Body of pancreas (tissue), 4 donors: ENCODE measurements at regions not wholly inside any gene's neighbourhood (a gene's known extent, or its start where the extent isn't known, plus 50 kb on each side); places are given as distances from the start of the nearest gene placed in this dataset.

Source experiments
- POLR2A ChIP-seq, 3 donors: fragments of 450-650 bp; IDR thresholded peaks; one replicate each; pipeline ENCODE4 v1.6.1; 2016; ENCODE audit warnings: antibody characterized with exemption in 3 of 3, mild to moderate bottlenecking in 2 of 3
- TF ChIP-seq, protein P1 (sequence below), 7 experiments: fragments of 450-650 bp in 4 of 7; fragments of 200-600 bp in 3 of 7; sonication (generic) in 3 of 7; IDR thresholded peaks; one replicate each; pipeline ENCODE4 v1.5.1; 2016 to 2019; ENCODE audit warnings: antibody characterized with exemption in 7 of 7

DNA sequence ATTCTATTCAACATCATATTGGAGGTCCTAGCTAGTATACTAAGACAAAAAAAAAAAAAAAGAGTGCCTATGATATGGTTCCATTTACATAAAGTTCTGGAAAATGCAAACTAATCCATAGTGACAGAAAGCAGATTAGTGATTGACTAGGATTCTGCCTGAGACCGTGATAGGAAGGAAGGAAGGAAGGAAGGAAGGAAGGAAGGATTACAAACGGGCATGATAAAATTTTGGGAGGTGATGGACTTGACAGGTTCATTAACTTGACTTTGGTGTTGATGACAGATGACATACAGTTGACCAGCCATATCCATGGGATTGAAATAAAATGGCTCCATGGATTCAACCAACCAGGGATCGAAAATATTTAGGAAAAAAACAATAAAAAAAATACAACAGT, 79.1 kb upstream of the MAN2A1 start:
- TF ChIP-seq, protein P1, sequence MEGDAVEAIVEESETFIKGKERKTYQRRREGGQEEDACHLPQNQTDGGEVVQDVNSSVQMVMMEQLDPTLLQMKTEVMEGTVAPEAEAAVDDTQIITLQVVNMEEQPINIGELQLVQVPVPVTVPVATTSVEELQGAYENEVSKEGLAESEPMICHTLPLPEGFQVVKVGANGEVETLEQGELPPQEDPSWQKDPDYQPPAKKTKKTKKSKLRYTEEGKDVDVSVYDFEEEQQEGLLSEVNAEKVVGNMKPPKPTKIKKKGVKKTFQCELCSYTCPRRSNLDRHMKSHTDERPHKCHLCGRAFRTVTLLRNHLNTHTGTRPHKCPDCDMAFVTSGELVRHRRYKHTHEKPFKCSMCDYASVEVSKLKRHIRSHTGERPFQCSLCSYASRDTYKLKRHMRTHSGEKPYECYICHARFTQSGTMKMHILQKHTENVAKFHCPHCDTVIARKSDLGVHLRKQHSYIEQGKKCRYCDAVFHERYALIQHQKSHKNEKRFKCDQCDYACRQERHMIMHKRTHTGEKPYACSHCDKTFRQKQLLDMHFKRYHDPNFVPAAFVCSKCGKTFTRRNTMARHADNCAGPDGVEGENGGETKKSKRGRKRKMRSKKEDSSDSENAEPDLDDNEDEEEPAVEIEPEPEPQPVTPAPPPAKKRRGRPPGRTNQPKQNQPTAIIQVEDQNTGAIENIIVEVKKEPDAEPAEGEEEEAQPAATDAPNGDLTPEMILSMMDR (IDR thresholded peaks at IDR 0.05), result no peak
- TF ChIP-seq POLR2A (IDR thresholded peaks at IDR 0.05), result no peak
